ENCODE measurements at regions not wholly inside any gene's neighbourhood (a gene's known extent, or its start where the extent isn't known, plus 50 kb on each side); places are given as distances from the start of the nearest gene placed in this dataset.

DNA sequence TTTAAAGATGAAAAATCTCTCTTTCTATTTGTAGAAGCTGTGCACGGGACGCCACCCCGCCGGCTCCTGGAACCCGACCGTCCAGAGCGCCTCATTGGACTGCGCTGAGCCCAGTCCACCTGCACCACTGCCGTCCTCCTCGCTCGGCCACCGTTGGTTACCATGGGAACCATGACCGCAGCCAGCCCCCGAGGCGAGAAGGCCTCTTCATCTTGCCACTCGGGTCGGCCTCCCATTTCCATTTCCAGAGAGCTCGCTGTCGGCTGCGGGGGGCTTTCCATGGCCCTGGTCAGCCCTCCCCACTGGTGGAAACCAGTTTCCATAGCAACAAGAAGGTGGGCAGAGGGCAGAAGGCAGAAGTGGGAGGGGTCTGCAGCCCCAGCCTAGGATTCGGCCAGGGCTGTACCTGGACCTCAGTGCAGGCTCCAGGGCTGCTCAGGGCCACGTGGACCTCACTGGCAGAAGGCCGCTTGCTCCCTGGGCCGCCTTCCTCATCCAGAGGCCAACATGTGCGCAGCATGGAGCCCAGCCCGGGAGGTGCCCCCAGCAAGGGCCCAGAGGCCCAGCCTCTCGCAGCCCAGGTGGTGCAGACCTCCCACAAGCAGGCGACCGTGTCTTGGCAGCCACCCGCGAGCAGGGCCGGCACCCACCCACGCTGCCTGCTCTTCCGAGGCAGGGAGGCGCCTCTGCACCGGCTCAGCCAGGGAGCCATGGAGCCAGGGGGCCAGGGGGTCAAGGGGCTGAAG is 283.5 kb upstream of the PPP2R2D start:
- H3K4me1 Mint-ChIP-seq (ENCODE audit: low read depth, unreplicated experiment), result no peaks in the 10 kb centered on the region
- CTCF ChIA-PET, result no interaction called here
- no peaks in the 10 kb centered on the region; the same call in 1 of the 2 replicates for H3K9me3 ChIP-seq
- no peaks in the 10 kb centered on the region for H3K27me3 ChIP-seq (replicated peaks; ENCODE audit: control insufficient read depth, insufficient read depth, low read length)
- peaks cover 11% of the 10 kb centered on the region for H3K27me3 Mint-ChIP-seq (ENCODE audit: insufficient read depth, unreplicated experiment)
- H3K4me1 ChIP-seq, result no peaks in the 10 kb centered on the region
- peaks cover 8% of the 10 kb centered on the region for H3K9me3 Mint-ChIP-seq (ENCODE audit: unreplicated experiment)
- POLR2A ChIA-PET, result no interaction called here
- no peak for DNase-seq
- H3K4me3 ChIP-seq (ENCODE audit: low read depth, low read length), result no peak overlapping the region
- intact Hi-C loops (cut with micrococcal nuclease; ENCODE audit: unreplicated experiment), result no loop called here
- TF ChIP-seq, protein P1, sequence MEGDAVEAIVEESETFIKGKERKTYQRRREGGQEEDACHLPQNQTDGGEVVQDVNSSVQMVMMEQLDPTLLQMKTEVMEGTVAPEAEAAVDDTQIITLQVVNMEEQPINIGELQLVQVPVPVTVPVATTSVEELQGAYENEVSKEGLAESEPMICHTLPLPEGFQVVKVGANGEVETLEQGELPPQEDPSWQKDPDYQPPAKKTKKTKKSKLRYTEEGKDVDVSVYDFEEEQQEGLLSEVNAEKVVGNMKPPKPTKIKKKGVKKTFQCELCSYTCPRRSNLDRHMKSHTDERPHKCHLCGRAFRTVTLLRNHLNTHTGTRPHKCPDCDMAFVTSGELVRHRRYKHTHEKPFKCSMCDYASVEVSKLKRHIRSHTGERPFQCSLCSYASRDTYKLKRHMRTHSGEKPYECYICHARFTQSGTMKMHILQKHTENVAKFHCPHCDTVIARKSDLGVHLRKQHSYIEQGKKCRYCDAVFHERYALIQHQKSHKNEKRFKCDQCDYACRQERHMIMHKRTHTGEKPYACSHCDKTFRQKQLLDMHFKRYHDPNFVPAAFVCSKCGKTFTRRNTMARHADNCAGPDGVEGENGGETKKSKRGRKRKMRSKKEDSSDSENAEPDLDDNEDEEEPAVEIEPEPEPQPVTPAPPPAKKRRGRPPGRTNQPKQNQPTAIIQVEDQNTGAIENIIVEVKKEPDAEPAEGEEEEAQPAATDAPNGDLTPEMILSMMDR (IDR thresholded peaks at IDR 0.05; ENCODE audit: insufficient read depth in 1 of 2, low read depth in 1 of 2, low read length in 1 of 2, severe bottlenecking in 1 of 2, unreplicated experiment in 1 of 2), result no peak
- H3K36me3 ChIP-seq (ENCODE audit: control insufficient read depth, insufficient read depth, low read length), result no peaks in the 10 kb centered on the region
- no TSS peak for BruUV-seq (replicated peaks)
- no peak overlapping the region for H3K27ac Mint-ChIP-seq (ENCODE audit: unreplicated experiment)
- no peaks in the 10 kb centered on the region for H3K36me3 Mint-ChIP-seq (ENCODE audit: insufficient read depth, unreplicated experiment)
- no peak overlapping the region for H3K4me3 Mint-ChIP-seq (ENCODE audit: unreplicated experiment)

DNA sequence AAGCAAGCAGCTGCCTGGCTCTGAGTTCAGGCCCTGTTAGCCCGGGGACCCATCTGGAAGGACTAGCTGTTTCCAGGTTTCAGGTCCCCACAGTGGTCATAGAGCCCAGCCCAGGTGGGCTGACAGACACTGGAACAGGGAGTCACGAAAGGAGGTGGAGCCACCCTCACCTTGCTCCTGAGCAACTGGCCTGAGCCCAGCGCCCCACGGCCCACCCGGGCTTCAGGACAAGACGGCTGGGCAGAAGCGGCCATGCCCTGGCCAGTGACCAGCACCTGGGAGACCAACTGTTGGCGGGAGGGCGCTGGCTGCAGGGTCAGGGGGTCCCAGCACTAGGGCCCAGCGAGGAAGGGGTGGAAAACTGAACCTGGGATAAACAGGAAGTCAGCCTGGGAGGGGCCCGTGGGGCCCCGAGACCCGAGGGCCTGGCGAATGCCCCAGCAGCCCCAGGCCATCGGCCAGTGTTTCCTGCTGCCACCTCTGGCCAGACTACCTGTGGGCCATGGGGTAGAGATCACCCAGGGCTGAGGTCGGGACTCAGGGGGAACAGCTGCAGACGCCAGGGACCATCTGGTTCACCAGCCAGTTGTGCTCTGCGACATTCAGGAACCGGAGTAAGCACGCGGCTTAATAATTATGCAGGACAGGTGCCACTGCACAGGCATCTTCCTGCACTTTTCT is 282.1 kb upstream of the PPP2R2D start:
- Histone ChIP-seq H3K27me3 (replicated peaks; ENCODE audit: control insufficient read depth, insufficient read depth, low read length) (no peaks in the 10 kb centered on the region), H3K9me3 (no peaks in the 10 kb centered on the region; the same call in 1 of the 2 replicates), H3K4me1 (no peaks in the 10 kb centered on the region), H3K36me3 (ENCODE audit: control insufficient read depth, insufficient read depth, low read length) (no peaks in the 10 kb centered on the region), H3K4me3 (ENCODE audit: low read depth, low read length) (no peak overlapping the region)
- ChIA-PET CTCF (no interaction called here), POLR2A (no interaction called here)
- no peaks in the 10 kb centered on the region for H3K36me3 Mint-ChIP-seq (ENCODE audit: insufficient read depth, unreplicated experiment)
- no TSS peak for BruUV-seq (replicated peaks)
- H3K4me1 Mint-ChIP-seq (ENCODE audit: low read depth, unreplicated experiment), result no peaks in the 10 kb centered on the region
- intact Hi-C loops (cut with micrococcal nuclease; ENCODE audit: unreplicated experiment), result no loop called here
- no peak overlapping the region for H3K4me3 Mint-ChIP-seq (ENCODE audit: unreplicated experiment)
- TF ChIP-seq, protein P1 (IDR thresholded peaks at IDR 0.05; ENCODE audit: insufficient read depth in 1 of 2, low read depth in 1 of 2, low read length in 1 of 2, severe bottlenecking in 1 of 2, unreplicated experiment in 1 of 2), result no peak
- peaks cover 9% of the 10 kb centered on the region for H3K27me3 Mint-ChIP-seq (ENCODE audit: insufficient read depth, unreplicated experiment)
- no peak overlapping the region for H3K27ac Mint-ChIP-seq (ENCODE audit: unreplicated experiment)
- H3K9me3 Mint-ChIP-seq (ENCODE audit: unreplicated experiment), result peaks cover 8% of the 10 kb centered on the region
- no peak for DNase-seq

DNA sequence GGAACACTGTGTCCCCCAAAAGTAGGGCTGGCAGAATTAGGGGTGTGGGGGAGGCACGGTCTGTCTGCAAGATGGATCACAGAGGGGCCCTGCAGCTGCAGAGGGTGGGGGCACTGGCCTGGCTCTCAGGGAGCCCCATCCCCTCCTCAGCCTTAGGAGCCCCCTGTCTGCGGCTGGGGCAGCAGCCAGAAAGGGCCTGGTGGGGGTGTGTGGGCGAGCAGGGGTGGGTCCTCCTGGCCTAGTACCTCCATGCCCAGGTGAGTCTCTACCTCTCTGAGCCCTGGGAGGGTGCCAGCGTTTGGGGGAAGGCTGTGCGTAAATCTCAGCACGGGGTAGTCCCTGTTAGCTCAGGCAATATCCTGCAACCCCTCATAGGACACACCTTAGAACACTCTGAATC is 280.5 kb upstream of the PPP2R2D start:
- POLR2A ChIA-PET, result no interaction called here
- Mint-ChIP-seq H3K9me3 (ENCODE audit: unreplicated experiment) (peaks cover 8% of the 10 kb centered on the region), H3K27ac (ENCODE audit: unreplicated experiment) (no peak overlapping the region), H3K27me3 (ENCODE audit: insufficient read depth, unreplicated experiment) (peaks cover 2% of the 10 kb centered on the region), H3K36me3 (ENCODE audit: insufficient read depth, unreplicated experiment) (no peaks in the 10 kb centered on the region), H3K4me3 (ENCODE audit: unreplicated experiment) (no peak overlapping the region), H3K4me1 (ENCODE audit: low read depth, unreplicated experiment) (no peaks in the 10 kb centered on the region)
- no peaks in the 10 kb centered on the region; the same call in 1 of the 2 replicates for H3K9me3 ChIP-seq
- intact Hi-C loops (cut with micrococcal nuclease; ENCODE audit: unreplicated experiment), result no loop called here
- no peaks in the 10 kb centered on the region for H3K4me1 ChIP-seq
- TF ChIP-seq, protein P1 (IDR thresholded peaks at IDR 0.05; ENCODE audit: insufficient read depth in 1 of 2, low read depth in 1 of 2, low read length in 1 of 2, severe bottlenecking in 1 of 2, unreplicated experiment in 1 of 2), result no peak
- H3K36me3 ChIP-seq (ENCODE audit: control insufficient read depth, insufficient read depth, low read length), result no peaks in the 10 kb centered on the region
- H3K27me3 ChIP-seq (replicated peaks; ENCODE audit: control insufficient read depth, insufficient read depth, low read length), result no peaks in the 10 kb centered on the region
- H3K4me3 ChIP-seq (ENCODE audit: low read depth, low read length), result no peak overlapping the region
- DNase-seq, result no peak
- CTCF ChIA-PET, result no interaction called here
- BruUV-seq (replicated peaks), result no TSS peak

Measured in Caco-2 (cell line).